Spleen (tissue), 7 donors: ENCODE measurements at regions not wholly inside any gene's neighbourhood (a gene's known extent, or its start where the extent isn't known, plus 50 kb on each side); places are given as distances from the start of the nearest gene placed in this dataset.

Experiments used
- CTCF ChIP-seq, 11 experiments: fragments of 200-600 bp in 7 of 11; fragments of 450-650 bp in 4 of 11; sonication (generic) in 4 of 11; IDR thresholded peaks in 8 of 11; conservative IDR thresholded peaks in 3 of 11; 1 replicate in 7 of 11; 2 replicates in 4 of 11; pipeline versions ENCODE4 v1.4.0 to v1.8.0; 2016 to 2021; ENCODE audit warnings: antibody characterized with exemption in 11 of 11, inconsistent platforms in 4 of 11, mild to moderate bottlenecking in 1 of 11
- POLR2A ChIP-seq, 3 donors: fragments of 450-650 bp; IDR thresholded peaks; one replicate each; pipeline ENCODE4 v1.5.1; 2017; ENCODE audit warnings: antibody characterized with exemption in 3 of 3, mild to moderate bottlenecking in 1 of 3
- POLR2AphosphoS5 ChIP-seq, 3 donors: sonication (generic); formaldehyde crosslinking; IDR thresholded peaks; one replicate each; pipeline ENCODE4 v1.5.1; 2017; ENCODE audit warnings: antibody characterized with exemption in 3 of 3
- donor health status: DM: no; HTN: no; CAD: no; lungs with moderate emphysema.
- donor health status: DM: no; HTN: no; CAD: no.
- donor health status: DM: no; HTN: no; CAD: no.

GRCh38 chr5:54692631-54693030 is 175.1 kb downstream of the SNX18 start:
- TF ChIP-seq POLR2AphosphoS5 (IDR thresholded peaks at IDR 0.05): no peak
- no peak for TF ChIP-seq CTCF (IDR thresholded peaks at IDR 0.05 in 8 of 11, conservative IDR thresholded peaks at IDR 0.05 in 3 of 11)
- no peak for TF ChIP-seq POLR2A (IDR thresholded peaks at IDR 0.05)
